CD14-positive monocyte (primary cell): ENCODE measurements at regions not wholly inside any gene's neighbourhood (a gene's known extent, or its start where the extent isn't known, plus 50 kb on each side); places are given as distances from the start of the nearest gene placed in this dataset.

ENCODE experiments used
- DNase-seq, 3 donors: peaks; one replicate each; pipeline ENCODE4 v3.0.0-alpha.2; 2011 to 2022
- H2AFZ ChIP-seq: 2 replicates; pipeline ENCODE4 v1.6.0; 2012; ENCODE audit warnings: mild to moderate bottlenecking, low read depth, low read length, inconsistent platforms; ENCODE audit not compliant: insufficient read depth, poor library complexity, severe bottlenecking
- H3K27ac ChIP-seq, 2 donors: 1 replicate in 1 of 2; 2 replicates in 1 of 2; pipeline ENCODE4 v1.5.1; 2012 to 2013; ENCODE audit warnings: low read length in 2 of 2, control low read depth in 1 of 2, inconsistent platforms in 1 of 2, low read depth in 1 of 2, mild to moderate bottlenecking in 1 of 2
- H3K27me3 ChIP-seq, 2 donors: one replicate each; pipeline versions ENCODE4 v1.6.0 to v1.6.1; 2011 to 2013; ENCODE audit warnings: low read length in 2 of 2; ENCODE audit not compliant: control insufficient read depth in 2 of 2, insufficient read depth in 2 of 2
- H3K36me3 ChIP-seq, 2 donors: replicated peaks in 1 of 2; 1 replicate in 1 of 2; 2 replicates in 1 of 2; pipeline versions ENCODE4 v1.5.1 to v1.6.1; 2012 to 2013; ENCODE audit warnings: low read length in 2 of 2, control low read depth in 1 of 2, inconsistent platforms in 1 of 2, mild to moderate bottlenecking in 1 of 2; ENCODE audit not compliant: insufficient read depth in 2 of 2, control insufficient read depth in 1 of 2
- H3K4me1 ChIP-seq, 2 donors: 1 replicate in 1 of 2; 2 replicates in 1 of 2; pipeline versions ENCODE4 v1.5.1 to v1.6.1; 2012 to 2013; ENCODE audit warnings: low read length in 2 of 2, control low read depth in 1 of 2, inconsistent platforms in 1 of 2, mild to moderate bottlenecking in 1 of 2, moderate library complexity in 1 of 2; ENCODE audit not compliant: insufficient read depth in 2 of 2, control insufficient read depth in 1 of 2
- H3K4me2 ChIP-seq: replicated peaks from 2 replicates; pipeline ENCODE3; 2012; ENCODE audit warnings: low read length, moderate library complexity, mild to moderate bottlenecking; ENCODE audit not compliant: poor library complexity, severe bottlenecking; ENCODE audit errors: extremely low read depth
- H3K4me3 ChIP-seq, 3 experiments: fragments of 200-600 bp in 1 of 3; sonication (generic) in 1 of 3; replicated peaks in 1 of 3; 1 replicate in 2 of 3; 2 replicates in 1 of 3; pipeline ENCODE4 v1.5.1; 2011 to 2013; ENCODE audit warnings: low read length in 3 of 3, mild to moderate bottlenecking in 3 of 3, control low read depth in 2 of 3, low read depth in 2 of 3, inconsistent platforms in 1 of 3, moderate library complexity in 1 of 3
- H3K79me2 ChIP-seq: 2 replicates; pipeline ENCODE4 v1.6.0; 2012; ENCODE audit warnings: mild to moderate bottlenecking, control low read depth, inconsistent platforms, low read length, moderate library complexity; ENCODE audit not compliant: insufficient read depth
- H3K9ac ChIP-seq: 2 replicates; pipeline ENCODE4 v1.6.0; 2017; ENCODE audit warnings: low read length, mild to moderate bottlenecking; ENCODE audit not compliant: insufficient read depth, poor library complexity, severe bottlenecking
- H3K9me3 ChIP-seq, 2 donors: replicated peaks in 1 of 2; 1 replicate in 1 of 2; 2 replicates in 1 of 2; pipeline versions ENCODE4 v1.5.1 to v1.6.1; 2012 to 2013; ENCODE audit warnings: low read length in 2 of 2, control low read depth in 1 of 2; ENCODE audit not compliant: control insufficient read depth in 1 of 2, insufficient read depth in 1 of 2
- H4K20me1 ChIP-seq: 2 replicates; pipeline ENCODE4 v1.6.0; 2012; ENCODE audit warnings: mild to moderate bottlenecking, low read length, control low read depth, moderate library complexity; ENCODE audit not compliant: insufficient read depth
- H3K27ac Mint-ChIP-seq, 7 donors: one replicate each; pipeline ENCODE4 v1.8.0; 2020; ENCODE audit warnings: mild to moderate bottlenecking in 7 of 7, mixed read lengths in 7 of 7, moderate library complexity in 6 of 7, inconsistent platforms in 2 of 7
- H3K27me3 Mint-ChIP-seq, 3 donors: one replicate each; pipeline ENCODE4 v1.8.0; 2021 to 2022; ENCODE audit warnings: low read depth in 3 of 3, mild to moderate bottlenecking in 3 of 3, mixed read lengths in 3 of 3, moderate library complexity in 3 of 3, inconsistent platforms in 1 of 3
- H3K36me3 Mint-ChIP-seq, 2 donors: one replicate each; pipeline ENCODE4 v1.8.0; 2020; ENCODE audit warnings: mixed read lengths in 2 of 2, inconsistent platforms in 1 of 2, mild to moderate bottlenecking in 1 of 2
- H3K4me1 Mint-ChIP-seq: one replicate; pipeline ENCODE4 v1.8.0; 2020; ENCODE audit warnings: mild to moderate bottlenecking, mixed read lengths
- H3K4me3 Mint-ChIP-seq, 2 donors: one replicate each; pipeline ENCODE4 v1.8.0; 2020; ENCODE audit warnings: mild to moderate bottlenecking in 2 of 2, mixed read lengths in 2 of 2, moderate library complexity in 1 of 2
- H3K9me3 Mint-ChIP-seq, 7 donors: one replicate each; pipeline ENCODE4 v1.8.0; 2020 to 2022; ENCODE audit warnings: mixed read lengths in 7 of 7, mild to moderate bottlenecking in 6 of 7, moderate library complexity in 6 of 7, inconsistent platforms in 2 of 7
- CTCF ChIP-seq: fragments of 200-600 bp; IDR thresholded peaks from one replicate; pipeline ENCODE4 v1.8.0; 2022; ENCODE audit warnings: antibody characterized with exemption, mild to moderate bottlenecking
- WGBS: methylation state at CpG from one replicate; pipeline ENCODE4 v1.1.5; 2013; ENCODE audit warnings: missing lambda C conversion rate; ENCODE audit not compliant: insufficient coverage; 5-methylcytosine and 5-hydroxymethylcytosine counted together
- intact Hi-C, 2 donors: fragments of 100-400 bp; cut with micrococcal nuclease; formaldehyde crosslinking; loops; one replicate each; pipeline versions ENCODE4 v1.15.0 to v1.15.1; 2023

- no peaks in the 10 kb centered on the region for H3K36me3 Mint-ChIP-seq
These were observed 476.6 kb upstream of the EDIL3 start for GRCh38 chr5:84861306-84861705.

GRCh38 chr5:84859056-84859455 is 474.4 kb upstream of the EDIL3 start:
- Histone ChIP-seq H3K9ac (no peak overlapping the region), H3K36me3 (no peaks in the 10 kb centered on the region), H3K79me2 (no peaks in the 10 kb centered on the region), H2AFZ (no peak overlapping the region), H3K4me3 (no peak overlapping the region), H3K9me3 (peaks cover 0 to 8% of the 10 kb centered on the region in 2 donors), H3K27ac (no peak overlapping the region), H3K4me1 (no peaks in the 10 kb centered on the region), H3K27me3 (no peaks in the 10 kb centered on the region), H4K20me1 (no peaks in the 10 kb centered on the region), H3K4me2 (no peak overlapping the region)
- no CpG with 5 or more reads among the region's 1 CpG for WGBS
- TF ChIP-seq CTCF: no peak
- Mint-ChIP-seq H3K4me1 (no peaks in the 10 kb centered on the region), H3K9me3 (peaks cover 5 to 14% (median 7%) of the 10 kb centered on the region in 7 donors), H3K27ac (no peak overlapping the region), H3K4me3 (no peak overlapping the region), H3K36me3 (no peaks in the 10 kb centered on the region), H3K27me3 (peaks cover 0 to 5% (median 0%) of the 10 kb centered on the region in 3 donors)
- DNase-seq: no peak
- intact Hi-C loops: no loop called here

More at GRCh38 chr5:84861306-84861705, 476.6 kb upstream of the EDIL3 start:
- Histone ChIP-seq H3K27me3 (no peaks in the 10 kb centered on the region), H4K20me1 (no peaks in the 10 kb centered on the region), H3K4me2 (no peak overlapping the region), H3K79me2 (no peaks in the 10 kb centered on the region), H2AFZ (no peak overlapping the region), H3K4me1 (no peaks in the 10 kb centered on the region), H3K36me3 (no peaks in the 10 kb centered on the region), H3K9ac (no peak overlapping the region), H3K27ac (no peak overlapping the region), H3K9me3 (peaks cover 0 to 12% of the 10 kb centered on the region in 2 donors), H3K4me3 (no peak overlapping the region)
- Mint-ChIP-seq H3K27ac (no peak overlapping the region), H3K27me3 (peaks cover 0 to 5% (median 0%) of the 10 kb centered on the region in 3 donors), H3K4me3 (no peak overlapping the region), H3K9me3 (peaks cover 5 to 14% (median 8%) of the 10 kb centered on the region in 7 donors), H3K4me1 (no peaks in the 10 kb centered on the region)
- 67% methylated on average over 1 of the region's 2 CpGs for WGBS
- DNase-seq: no peak
- intact Hi-C loops: no loop called here
- no peak for TF ChIP-seq CTCF
